ENCODE measurements at regions not wholly inside any gene's neighbourhood (a gene's known extent, or its start where the extent isn't known, plus 50 kb on each side); places are given as distances from the start of the nearest gene placed in this dataset.

- TF ChIP-seq CTCF (IDR thresholded peaks at IDR 0.05; ENCODE audit: low read depth, low read length) (no peak), EZH2phosphoT487 (IDR thresholded peaks at IDR 0.05; ENCODE audit: low read depth) (no peak)
Observed at GRCh38 chr4:188683571-188683970, 544.3 kb downstream of the TRIML1 start.
